ENCODE measurements at regions not wholly inside any gene's neighbourhood (a gene's known extent, or its start where the extent isn't known, plus 50 kb on each side); places are given as distances from the start of the nearest gene placed in this dataset.

DNA sequence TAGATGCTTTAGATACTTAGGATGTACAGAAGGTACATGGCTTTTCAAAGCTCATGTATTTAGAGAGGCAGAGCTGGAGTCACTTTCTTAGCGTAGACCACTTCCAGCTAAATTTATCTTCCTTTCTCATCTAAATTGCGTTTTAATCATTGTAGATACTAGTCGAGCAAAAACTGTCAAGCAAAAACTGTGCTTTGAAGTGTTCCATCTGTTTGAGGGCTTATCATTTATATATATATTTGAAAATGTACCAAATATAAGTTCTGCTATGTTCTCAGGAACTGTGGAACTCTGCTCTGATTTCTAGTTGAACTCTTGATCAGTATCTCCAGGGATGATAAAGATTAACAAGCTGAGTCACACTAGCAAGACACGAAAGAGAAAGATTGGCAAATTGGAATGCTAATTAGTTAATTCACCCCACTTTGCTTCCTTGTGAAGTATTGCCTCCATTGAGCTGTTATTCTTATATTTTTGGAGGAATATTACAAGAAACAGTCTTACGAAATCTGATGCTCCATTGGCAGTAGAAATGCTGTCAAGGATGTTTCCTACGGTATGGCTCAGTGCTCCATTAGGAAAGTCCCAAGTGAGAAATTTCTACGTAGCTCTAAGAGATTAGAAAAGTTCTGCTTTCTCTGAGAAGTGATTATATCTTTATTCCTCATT is 310.7 kb downstream of the AEBP2 start:
- TF ChIP-seq POLR2AphosphoS5 (IDR thresholded peaks at IDR 0.05) (no peak), POLR2A (IDR thresholded peaks at IDR 0.05) (no peak), EP300 (IDR thresholded peaks at IDR 0.05) (no peak)
- TF ChIP-seq, protein P1, sequence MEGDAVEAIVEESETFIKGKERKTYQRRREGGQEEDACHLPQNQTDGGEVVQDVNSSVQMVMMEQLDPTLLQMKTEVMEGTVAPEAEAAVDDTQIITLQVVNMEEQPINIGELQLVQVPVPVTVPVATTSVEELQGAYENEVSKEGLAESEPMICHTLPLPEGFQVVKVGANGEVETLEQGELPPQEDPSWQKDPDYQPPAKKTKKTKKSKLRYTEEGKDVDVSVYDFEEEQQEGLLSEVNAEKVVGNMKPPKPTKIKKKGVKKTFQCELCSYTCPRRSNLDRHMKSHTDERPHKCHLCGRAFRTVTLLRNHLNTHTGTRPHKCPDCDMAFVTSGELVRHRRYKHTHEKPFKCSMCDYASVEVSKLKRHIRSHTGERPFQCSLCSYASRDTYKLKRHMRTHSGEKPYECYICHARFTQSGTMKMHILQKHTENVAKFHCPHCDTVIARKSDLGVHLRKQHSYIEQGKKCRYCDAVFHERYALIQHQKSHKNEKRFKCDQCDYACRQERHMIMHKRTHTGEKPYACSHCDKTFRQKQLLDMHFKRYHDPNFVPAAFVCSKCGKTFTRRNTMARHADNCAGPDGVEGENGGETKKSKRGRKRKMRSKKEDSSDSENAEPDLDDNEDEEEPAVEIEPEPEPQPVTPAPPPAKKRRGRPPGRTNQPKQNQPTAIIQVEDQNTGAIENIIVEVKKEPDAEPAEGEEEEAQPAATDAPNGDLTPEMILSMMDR (IDR thresholded peaks at IDR 0.05): no peak
- Histone ChIP-seq H3K4me3 (no peak overlapping the region), H3K36me3 (no peaks in the 10 kb centered on the region), H3K4me1 (peaks cover 0 to 12% (median 0%) of the 10 kb centered on the region in 4 donors), H3K27me3 (no peaks in the 10 kb centered on the region), H3K9me3 (peaks cover 0 to 8% (median 1%) of the 10 kb centered on the region in 4 donors), H3K27ac (no peak overlapping the region)
- WGBS, 2 donors: 79 to 83% methylated on average over 7 of the region's 7 CpGs
- intact Hi-C loops (cut with DNase I): loop anchor here (10.0 kb wide), 1 partner anchor 135 kb away; no protein-coding TSS in a partner anchor
- no peak for DNase-seq

DNA sequence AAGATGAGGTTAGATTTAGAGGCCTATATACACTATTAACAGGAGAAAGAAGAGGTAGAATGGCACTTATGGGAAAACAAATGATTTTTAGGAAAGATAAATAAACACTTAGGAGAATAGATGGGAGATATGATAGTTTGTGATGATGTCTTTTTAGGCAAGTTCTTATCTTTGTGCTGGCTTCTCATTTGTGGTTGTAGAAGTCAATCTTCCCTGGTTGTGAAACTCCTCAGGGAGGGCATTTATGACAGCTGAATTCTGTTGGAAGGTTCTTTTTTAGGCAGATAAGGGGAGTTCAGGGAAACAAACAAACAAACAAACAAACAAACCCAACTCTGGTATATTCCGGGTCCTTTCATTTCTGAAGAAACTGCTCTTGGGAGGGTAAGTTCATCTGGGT is 311.8 kb downstream of the AEBP2 start:
- H3K36me3 ChIP-seq: no peaks in the 10 kb centered on the region
- H3K4me1 ChIP-seq: peaks cover 0 to 10% (median 0%) of the 10 kb centered on the region in 4 donors
- H3K4me3 ChIP-seq: no peak overlapping the region
- WGBS, 2 donors: 89 to 100% methylated on average over 1 of the region's 1 CpG
- H3K27me3 ChIP-seq: no peaks in the 10 kb centered on the region
- intact Hi-C loops (cut with DNase I): no loop called here
- no peak for DNase-seq
- TF ChIP-seq, protein P1 (IDR thresholded peaks at IDR 0.05): no peak
- TF ChIP-seq EP300 (IDR thresholded peaks at IDR 0.05) (no peak), POLR2AphosphoS5 (IDR thresholded peaks at IDR 0.05) (no peak), POLR2A (IDR thresholded peaks at IDR 0.05) (no peak)
- no peak overlapping the region for H3K27ac ChIP-seq
- H3K9me3 ChIP-seq: peaks cover 0 to 8% (median 1%) of the 10 kb centered on the region in 4 donors

GRCh38 chr12:19752712-19753111 is 313.4 kb downstream of the AEBP2 start:
- TF ChIP-seq, protein P1 (IDR thresholded peaks at IDR 0.05): no peak
- TF ChIP-seq POLR2AphosphoS5 (IDR thresholded peaks at IDR 0.05): no peak
- no peak for TF ChIP-seq POLR2A (IDR thresholded peaks at IDR 0.05)
- TF ChIP-seq EP300 (IDR thresholded peaks at IDR 0.05): no peak
- Histone ChIP-seq H3K9me3 (peaks cover 0 to 8% (median 1%) of the 10 kb centered on the region in 4 donors), H3K36me3 (no peaks in the 10 kb centered on the region), H3K4me3 (no peak overlapping the region), H3K27me3 (no peaks in the 10 kb centered on the region), H3K27ac (no peak overlapping the region), H3K4me1 (no peaks in the 10 kb centered on the region)
- 89 to 90% methylated on average over 3 of the region's 3 CpGs for WGBS, 2 donors
- intact Hi-C loops (cut with DNase I): no loop called here
- DNase-seq: no peak

- Histone ChIP-seq H3K36me3 (no peaks in the 10 kb centered on the region), H3K9me3 (peaks cover 0 to 5% (median 1%) of the 10 kb centered on the region in 4 donors), H3K27ac (no peak overlapping the region), H3K4me3 (no peak overlapping the region), H3K4me1 (peaks cover 0 to 3% (median 0%) of the 10 kb centered on the region in 4 donors), H3K27me3 (no peaks in the 10 kb centered on the region)
- WGBS, 2 donors: 89 to 91% methylated on average over 2 of the region's 2 CpGs
- no peak for DNase-seq
- no peak for TF ChIP-seq POLR2A (IDR thresholded peaks at IDR 0.05)
- no peak for TF ChIP-seq EP300 (IDR thresholded peaks at IDR 0.05)
- TF ChIP-seq POLR2AphosphoS5 (IDR thresholded peaks at IDR 0.05): no peak
- TF ChIP-seq, protein P1 (IDR thresholded peaks at IDR 0.05): no peak
- intact Hi-C loops (cut with DNase I): loop anchor here (5.0 kb wide), 1 partner anchor 457 kb away; no protein-coding TSS in a partner anchor
Observed at GRCh38 chr12:19755136-19755535, 315.8 kb downstream of the AEBP2 start.

Data from sigmoid colon (tissue), 6 donors.